Lower leg skin (tissue), 4 donors: ENCODE measurements at regions not wholly inside any gene's neighbourhood (a gene's known extent, or its start where the extent isn't known, plus 50 kb on each side); places are given as distances from the start of the nearest gene placed in this dataset.

Source experiments
- DNase-seq, 2 donors: peaks; one replicate each; pipeline ENCODE4 v3.0.0-alpha.2; 2019; ENCODE audit warnings: low spot score in 2 of 2
- H3K4me3 ChIP-seq: fragments of 200-600 bp; sonication (generic); 2 replicates; pipeline ENCODE4 v1.5.1; 2017; ENCODE audit warnings: mild to moderate bottlenecking, low read depth; ENCODE audit not compliant: poor library complexity, severe bottlenecking
- POLR2A ChIP-seq, 2 donors: fragments of 450-650 bp; IDR thresholded peaks; one replicate each; pipeline ENCODE4 v1.6.1; 2016 to 2017; ENCODE audit warnings: antibody characterized with exemption in 2 of 2, mild to moderate bottlenecking in 1 of 2, moderate library complexity in 1 of 2
- WGBS, 2 donors: methylation state at CpG; one replicate each; pipeline ENCODE4 v1.1.5; 2018; 5-methylcytosine and 5-hydroxymethylcytosine counted together
- intact Hi-C: fragments of 100-400 bp; cut with DNase I; formaldehyde crosslinking; loops from one replicate; pipeline ENCODE4 v1.15.0; 2023; ENCODE audit warnings: low total_unique reads
- TF ChIP-seq, protein P1 (sequence below), 3 donors: fragments of 450-650 bp; IDR thresholded peaks; one replicate each; pipeline ENCODE4 v1.5.1; 2016; ENCODE audit warnings: antibody characterized with exemption in 3 of 3, mild to moderate bottlenecking in 3 of 3, moderate library complexity in 2 of 3

DNA sequence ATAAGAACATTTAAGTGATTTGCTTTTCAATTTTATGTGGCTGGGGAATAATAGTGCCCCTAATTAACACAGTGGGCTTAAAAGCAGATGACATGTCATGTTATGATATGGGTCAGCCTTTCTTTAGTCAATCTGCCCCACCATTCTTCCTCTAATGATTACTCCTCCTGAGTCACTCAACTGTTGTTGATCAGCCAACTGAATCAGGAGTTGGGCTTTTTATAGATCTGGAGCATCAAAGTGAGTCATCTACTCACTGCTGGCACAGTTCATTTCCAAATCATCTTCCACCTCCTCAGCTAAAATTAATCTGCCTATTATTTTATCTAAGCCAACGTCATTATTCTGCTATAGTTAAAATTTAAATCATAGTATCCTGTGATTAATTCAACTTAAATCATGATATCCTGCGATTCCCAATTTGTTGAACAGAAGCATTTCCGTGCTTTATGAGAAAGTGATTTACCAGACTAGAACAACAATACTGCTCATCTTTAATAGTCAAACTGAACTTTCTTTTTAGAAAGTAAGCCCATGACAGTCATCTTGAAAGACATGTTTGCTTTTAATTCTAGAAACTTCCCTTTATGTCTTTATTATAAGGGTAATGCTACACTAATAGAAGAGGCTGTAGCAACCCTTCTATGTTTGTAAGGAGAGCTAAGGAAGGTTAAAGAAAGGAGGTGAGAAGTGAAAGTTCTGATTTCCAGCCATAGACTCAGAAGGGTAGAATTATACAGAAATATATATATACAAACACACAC is 551.4 kb downstream of the TBC1D4 start:
- intact Hi-C loops = no loop called here
- WGBS, 2 donors = 53 to 57% methylated on average over 3 of the region's 3 CpGs
- TF ChIP-seq, protein P1, sequence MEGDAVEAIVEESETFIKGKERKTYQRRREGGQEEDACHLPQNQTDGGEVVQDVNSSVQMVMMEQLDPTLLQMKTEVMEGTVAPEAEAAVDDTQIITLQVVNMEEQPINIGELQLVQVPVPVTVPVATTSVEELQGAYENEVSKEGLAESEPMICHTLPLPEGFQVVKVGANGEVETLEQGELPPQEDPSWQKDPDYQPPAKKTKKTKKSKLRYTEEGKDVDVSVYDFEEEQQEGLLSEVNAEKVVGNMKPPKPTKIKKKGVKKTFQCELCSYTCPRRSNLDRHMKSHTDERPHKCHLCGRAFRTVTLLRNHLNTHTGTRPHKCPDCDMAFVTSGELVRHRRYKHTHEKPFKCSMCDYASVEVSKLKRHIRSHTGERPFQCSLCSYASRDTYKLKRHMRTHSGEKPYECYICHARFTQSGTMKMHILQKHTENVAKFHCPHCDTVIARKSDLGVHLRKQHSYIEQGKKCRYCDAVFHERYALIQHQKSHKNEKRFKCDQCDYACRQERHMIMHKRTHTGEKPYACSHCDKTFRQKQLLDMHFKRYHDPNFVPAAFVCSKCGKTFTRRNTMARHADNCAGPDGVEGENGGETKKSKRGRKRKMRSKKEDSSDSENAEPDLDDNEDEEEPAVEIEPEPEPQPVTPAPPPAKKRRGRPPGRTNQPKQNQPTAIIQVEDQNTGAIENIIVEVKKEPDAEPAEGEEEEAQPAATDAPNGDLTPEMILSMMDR (IDR thresholded peaks at IDR 0.05) = no peak
- TF ChIP-seq POLR2A (IDR thresholded peaks at IDR 0.05) = no peak
- no peak overlapping the region for H3K4me3 ChIP-seq
- peak in 1 of 2 donors; percentile 17 for DNase-seq

DNA sequence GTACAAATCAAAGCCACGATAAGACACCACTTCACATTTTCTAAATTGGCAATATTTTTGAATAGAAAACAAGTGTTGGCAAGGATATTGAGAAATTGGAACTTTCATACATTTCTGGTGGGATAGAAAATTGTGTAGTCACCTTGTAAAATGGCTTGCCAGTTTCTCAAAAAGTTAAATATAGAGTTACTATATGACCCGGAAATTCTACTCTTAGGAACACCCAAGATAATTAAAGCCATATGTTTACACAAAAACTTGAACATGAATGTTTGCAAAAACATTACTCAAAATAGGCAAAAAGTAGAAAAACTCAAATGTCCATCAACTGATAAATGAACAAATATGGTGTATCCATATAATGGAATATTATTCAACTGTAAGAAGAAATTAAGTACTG is 552.5 kb downstream of the TBC1D4 start:
- intact Hi-C loops = no loop called here
- TF ChIP-seq, protein P1 (IDR thresholded peaks at IDR 0.05) = no peak
- no peak for TF ChIP-seq POLR2A (IDR thresholded peaks at IDR 0.05)
- 51 to 58% methylated on average over 2 of the region's 2 CpGs for WGBS, 2 donors
- H3K4me3 ChIP-seq = no peak overlapping the region
- no peak for DNase-seq

DNA sequence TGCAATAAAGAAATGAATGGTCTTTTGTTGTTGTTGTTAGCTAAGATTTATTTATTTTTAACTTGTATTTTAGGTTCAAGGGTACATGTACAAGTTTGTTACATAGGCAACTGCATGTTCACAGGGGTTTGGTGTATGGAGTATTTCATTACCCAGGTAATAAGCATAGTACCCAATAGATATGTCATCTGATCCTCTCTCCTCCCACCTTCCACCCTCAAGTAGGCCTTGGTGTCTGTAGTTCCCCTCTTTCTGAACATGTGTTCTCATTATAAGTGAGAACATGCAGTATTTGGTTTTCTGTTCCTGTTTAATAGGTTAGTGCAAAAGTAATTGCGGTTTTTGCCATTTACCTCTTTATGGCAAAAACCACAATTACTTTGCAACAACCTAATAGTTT is 554.1 kb downstream of the TBC1D4 start:
- intact Hi-C loops = no loop called here
- TF ChIP-seq, protein P1 (IDR thresholded peaks at IDR 0.05) = no peak
- no peak for TF ChIP-seq POLR2A (IDR thresholded peaks at IDR 0.05)
- H3K4me3 ChIP-seq = no peak overlapping the region
- DNase-seq = no peak
- WGBS, 2 donors = 0 to 57% methylated on average over 1 of the region's 1 CpG

DNA sequence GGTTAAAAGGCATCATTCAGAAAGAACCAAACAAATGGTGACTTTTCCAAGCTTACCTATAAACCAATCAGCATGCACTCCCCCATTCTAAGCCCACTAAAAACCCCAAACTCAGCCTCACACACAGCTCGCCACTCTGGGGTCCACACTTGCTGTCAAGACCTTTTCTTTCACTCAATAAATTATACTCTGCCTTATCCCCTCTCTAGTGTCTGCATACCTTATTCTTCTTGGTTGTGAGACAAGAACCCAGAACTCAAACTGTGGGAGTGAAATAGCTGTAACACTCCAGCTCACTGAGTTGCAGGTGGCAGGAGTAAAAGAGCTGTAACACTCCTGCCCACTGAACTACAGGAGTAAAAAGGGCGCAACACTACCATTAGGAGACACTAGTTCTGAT is 559.0 kb downstream of the TBC1D4 start:
- no peak overlapping the region for H3K4me3 ChIP-seq
- no peak for DNase-seq
- intact Hi-C loops = no loop called here
- TF ChIP-seq POLR2A (IDR thresholded peaks at IDR 0.05) = no peak
- TF ChIP-seq, protein P1 (IDR thresholded peaks at IDR 0.05) = no peak
- WGBS, 2 donors = 87 to 88% methylated on average over 2 of the region's 2 CpGs

DNA sequence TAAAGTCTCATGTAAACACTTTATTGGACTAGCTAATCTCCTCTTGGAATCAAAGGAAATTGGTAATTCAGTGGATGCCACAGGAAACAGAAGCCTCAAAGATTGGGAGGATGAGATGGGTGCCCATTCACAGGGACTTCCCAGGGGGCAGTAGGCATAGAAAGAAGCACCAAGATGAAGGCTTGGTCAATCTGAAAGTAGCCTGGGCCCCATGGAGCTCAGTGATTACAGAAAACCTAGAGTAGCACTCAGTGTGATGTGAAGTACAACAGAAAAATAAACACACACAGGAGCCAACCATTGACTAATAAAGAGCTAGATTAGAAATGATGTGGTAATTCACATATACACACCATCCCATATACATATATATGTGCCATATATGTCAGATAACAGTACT is 560.6 kb downstream of the TBC1D4 start:
- no peak for TF ChIP-seq POLR2A (IDR thresholded peaks at IDR 0.05)
- TF ChIP-seq, protein P1 (IDR thresholded peaks at IDR 0.05) = no peak
- no peak overlapping the region for H3K4me3 ChIP-seq
- intact Hi-C loops = no loop called here
- DNase-seq = no peak

DNA sequence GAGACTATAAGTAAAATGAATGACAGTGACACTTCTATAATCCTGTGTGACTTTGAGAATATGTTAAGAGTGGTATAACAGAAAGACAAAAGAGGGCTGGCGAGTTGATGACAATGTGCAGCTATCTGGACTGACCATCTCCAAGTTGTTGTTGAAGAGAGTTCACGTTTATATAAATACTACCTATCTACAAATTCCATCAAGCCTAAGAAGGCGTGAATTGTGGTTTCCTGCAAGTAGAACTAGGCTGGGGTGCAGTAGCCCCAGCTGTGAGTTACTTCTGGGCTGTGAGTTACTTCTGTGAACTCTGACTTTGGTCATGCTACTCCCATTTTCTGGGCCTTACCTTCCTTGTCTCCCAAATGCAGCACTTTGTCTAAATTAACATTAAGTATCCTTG is 561.0 kb downstream of the TBC1D4 start:
- 74 to 80% methylated on average over 3 of the region's 3 CpGs for WGBS, 2 donors
- no peak for DNase-seq
- TF ChIP-seq, protein P1 (IDR thresholded peaks at IDR 0.05) = no peak
- TF ChIP-seq POLR2A (IDR thresholded peaks at IDR 0.05) = no peak
- no peak overlapping the region for H3K4me3 ChIP-seq
- intact Hi-C loops = no loop called here
